Suprapubic skin (tissue), 4 donors: ENCODE measurements at regions not wholly inside any gene's neighbourhood (a gene's known extent, or its start where the extent isn't known, plus 50 kb on each side); places are given as distances from the start of the nearest gene placed in this dataset.
"Not testable (repeated sequence)": the region's sequence is repeated elsewhere in the genome, so short reads cannot be mapped to it uniquely, and the experiment has no call there.

Source experiments
- DNase-seq, 2 donors: peaks; one replicate each; pipeline ENCODE4 v3.0.0-alpha.2; 2019; ENCODE audit warnings: low spot score in 2 of 2
- H3K27ac ChIP-seq: fragments of 200-600 bp; sonication (generic); one replicate; pipeline ENCODE4 v1.5.1; 2019
- H3K27me3 ChIP-seq: fragments of 200-600 bp; sonication (generic); one replicate; pipeline ENCODE4 v1.5.1; 2019
- H3K36me3 ChIP-seq: fragments of 200-600 bp; sonication (generic); one replicate; pipeline ENCODE4 v1.5.1; 2019
- H3K4me1 ChIP-seq: fragments of 200-600 bp; sonication (generic); one replicate; pipeline ENCODE4 v1.5.1; 2019
- H3K4me3 ChIP-seq: fragments of 200-600 bp; sonication (generic); one replicate; pipeline ENCODE4 v1.5.1; 2019; ENCODE audit warnings: mild to moderate bottlenecking
- H3K9me3 ChIP-seq: fragments of 200-600 bp; sonication (generic); one replicate; pipeline ENCODE4 v1.5.1; 2019
- CTCF ChIP-seq, 2 donors: fragments of 200-600 bp in 1 of 2; fragments of 450-650 bp in 1 of 2; sonication (generic) in 1 of 2; IDR thresholded peaks; one replicate each; pipeline ENCODE4 v1.5.1; 2016 to 2019; ENCODE audit warnings: antibody characterized with exemption in 2 of 2, mild to moderate bottlenecking in 1 of 2, moderate library complexity in 1 of 2
- EP300 ChIP-seq: sonication (generic); formaldehyde crosslinking; IDR thresholded peaks from one replicate; pipeline ENCODE4 v1.6.1; 2017; ENCODE audit warnings: antibody characterized with exemption
- POLR2A ChIP-seq, 2 donors: fragments of 450-650 bp; IDR thresholded peaks; one replicate each; pipeline ENCODE4 v1.6.1; 2017; ENCODE audit warnings: antibody characterized with exemption in 2 of 2, mild to moderate bottlenecking in 2 of 2, moderate library complexity in 2 of 2
- POLR2AphosphoS5 ChIP-seq, 3 donors: sonication (generic); formaldehyde crosslinking; IDR thresholded peaks; one replicate each; pipeline ENCODE4 v1.6.1; 2017; ENCODE audit warnings: antibody characterized with exemption in 3 of 3
- WGBS: methylation state at CpG from one replicate; pipeline ENCODE4 v1.1.5; 2018; 5-methylcytosine and 5-hydroxymethylcytosine counted together

DNA sequence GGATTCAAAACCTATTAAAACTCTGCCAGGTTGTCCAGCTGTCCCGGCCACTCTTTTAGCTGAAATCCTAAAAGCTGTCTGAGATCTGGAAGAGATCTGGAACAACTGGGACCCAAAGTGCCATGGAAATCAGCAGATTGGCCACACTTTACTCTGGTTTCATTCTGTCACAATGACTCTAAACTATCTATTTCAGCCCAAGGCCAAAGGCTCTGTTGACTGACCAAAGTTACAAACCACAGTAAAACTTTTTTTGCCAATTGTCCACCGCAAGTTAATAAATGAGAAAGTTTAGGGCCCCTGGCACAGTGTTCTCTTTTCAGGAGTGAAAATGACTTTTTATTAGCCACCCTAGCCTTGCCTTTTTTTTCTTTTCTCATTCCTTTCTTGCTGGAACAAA, 113.4 kb upstream of the CPM start:
- H3K9me3 ChIP-seq = no peaks in the 10 kb centered on the region
- WGBS = 72% methylated on average over 2 of the region's 2 CpGs
- DNase-seq = no peak
- H3K27ac ChIP-seq = no peak overlapping the region
- TF ChIP-seq POLR2A (IDR thresholded peaks at IDR 0.05) (no peak), CTCF (IDR thresholded peaks at IDR 0.05) (no peak), EP300 (no peak), POLR2AphosphoS5 (IDR thresholded peaks at IDR 0.05) (no peak)
- no peaks in the 10 kb centered on the region for H3K27me3 ChIP-seq
- H3K36me3 ChIP-seq = no peaks in the 10 kb centered on the region
- H3K4me3 ChIP-seq = no peak overlapping the region
- no peaks in the 10 kb centered on the region for H3K4me1 ChIP-seq

DNA sequence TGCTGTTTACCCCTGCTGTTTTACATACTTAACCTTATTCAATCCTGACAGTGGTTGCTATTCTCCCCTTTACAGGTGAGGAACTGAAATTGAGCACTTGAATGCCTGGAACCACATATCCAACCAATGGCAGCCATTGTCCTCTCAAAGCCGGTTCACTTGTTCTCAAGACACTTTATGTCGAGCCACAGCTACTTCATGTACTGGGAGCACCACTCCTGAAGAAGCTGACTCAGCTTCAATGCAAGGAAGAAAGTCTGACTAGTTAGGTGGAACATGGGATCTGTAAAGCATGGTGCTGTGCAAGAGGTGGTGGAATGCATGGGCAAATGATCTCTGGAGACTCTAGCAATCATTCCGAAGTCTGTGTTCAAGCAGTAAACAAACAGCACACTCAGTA, 113.9 kb upstream of the CPM start:
- Histone ChIP-seq H3K27me3 (no peaks in the 10 kb centered on the region), H3K36me3 (no peaks in the 10 kb centered on the region), H3K9me3 (no peaks in the 10 kb centered on the region), H3K27ac (no peak overlapping the region), H3K4me3 (no peak overlapping the region), H3K4me1 (no peaks in the 10 kb centered on the region)
- WGBS = 98% methylated on average over 3 of the region's 3 CpGs
- no peak for TF ChIP-seq POLR2A (IDR thresholded peaks at IDR 0.05)
- no peak for TF ChIP-seq POLR2AphosphoS5 (IDR thresholded peaks at IDR 0.05)
- DNase-seq = no peak

GRCh38 chr12:69047990-69048389, 115.0 kb upstream of the CPM start:
- WGBS = 92% methylated on average over 2 of the region's 4 CpGs
- H3K27ac ChIP-seq = no peak overlapping the region
- no peak for DNase-seq
- H3K27me3 ChIP-seq = no peaks in the 10 kb centered on the region
- no peaks in the 10 kb centered on the region for H3K36me3 ChIP-seq
- no peak overlapping the region for H3K4me3 ChIP-seq
- TF ChIP-seq POLR2A (IDR thresholded peaks at IDR 0.05) (no peak), EP300 (no peak), CTCF (IDR thresholded peaks at IDR 0.05) (no peak), POLR2AphosphoS5 (IDR thresholded peaks at IDR 0.05) (no peak)
- no peaks in the 10 kb centered on the region for H3K9me3 ChIP-seq
- peaks cover 7% of the 10 kb centered on the region for H3K4me1 ChIP-seq

DNA sequence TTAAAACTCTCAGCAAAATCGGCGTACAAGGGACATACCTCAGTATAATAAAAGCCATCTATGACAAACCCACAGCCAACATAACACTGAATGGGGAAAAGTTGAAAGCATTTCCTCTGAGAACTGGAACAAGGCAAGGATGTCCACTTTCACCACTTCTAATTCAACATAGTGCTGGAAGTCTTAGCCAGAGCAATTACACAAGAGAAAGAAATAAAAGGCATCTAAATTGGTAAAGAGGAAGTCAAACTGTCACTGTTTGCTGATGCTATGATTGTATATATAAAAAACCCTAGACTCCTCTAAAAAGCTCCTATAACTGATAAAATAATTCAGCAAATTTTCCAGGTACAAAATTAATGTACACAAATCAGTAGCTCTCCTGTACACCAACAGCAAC, 116.9 kb upstream of the CPM start:
- not testable (repeated sequence) for H3K27ac ChIP-seq, H3K36me3 ChIP-seq, DNase-seq, H3K27me3 ChIP-seq, H3K4me3 ChIP-seq, H3K9me3 ChIP-seq
- 95% methylated on average over 2 of the region's 2 CpGs for WGBS
- peaks cover 12% of the 10 kb centered on the region for H3K4me1 ChIP-seq

- 21% methylated on average over 8 of the region's 8 CpGs for WGBS
These were observed 119.8 kb upstream of the CPM start for GRCh38 chr12:69052613-69053408.

More at GRCh38 chr12:69052613-69053408, 119.8 kb upstream of the CPM start:
- DNase-seq = no peak
- no peak for TF ChIP-seq CTCF (IDR thresholded peaks at IDR 0.05)
- TF ChIP-seq POLR2A (IDR thresholded peaks at IDR 0.05) = no peak
- no peak for TF ChIP-seq POLR2AphosphoS5 (IDR thresholded peaks at IDR 0.05)
- no peak for TF ChIP-seq EP300
- no peaks in the 10 kb centered on the region for H3K36me3 ChIP-seq
- no peaks in the 10 kb centered on the region for H3K27me3 ChIP-seq
- H3K4me1 ChIP-seq = peaks cover 23% of the 10 kb centered on the region
- H3K9me3 ChIP-seq = no peaks in the 10 kb centered on the region
- no peak overlapping the region for H3K4me3 ChIP-seq
- no peak overlapping the region for H3K27ac ChIP-seq
